Mesenchymal stem cell (in vitro differentiated cells and primary cell): ENCODE measurements at regions not wholly inside any gene's neighbourhood (a gene's known extent, or its start where the extent isn't known, plus 50 kb on each side); places are given as distances from the start of the nearest gene placed in this dataset.

Source experiments
- DNase-seq: peaks from one replicate; pipeline ENCODE4 v3.0.0-alpha.2; 2013
- H2AFZ ChIP-seq: one replicate; pipeline ENCODE4 v1.6.1; 2013; ENCODE audit warnings: low read depth, mild to moderate bottlenecking, control low read depth, inconsistent platforms, low read length, moderate library complexity
- H2AK5ac ChIP-seq: 2 replicates; pipeline ENCODE4 v1.6.1; 2013; ENCODE audit warnings: low read length, moderate library complexity, mild to moderate bottlenecking, inconsistent platforms; ENCODE audit not compliant: severe bottlenecking
- H2BK120ac ChIP-seq: one replicate; pipeline ENCODE4 v1.6.1; 2013; ENCODE audit warnings: low read depth, mild to moderate bottlenecking, inconsistent platforms, low read length, moderate library complexity
- H2BK12ac ChIP-seq, 2 experiments: one replicate each; pipeline ENCODE4 v1.6.1; 2013; ENCODE audit warnings: inconsistent platforms in 2 of 2, low read length in 2 of 2, mild to moderate bottlenecking in 2 of 2, moderate library complexity in 2 of 2, control low read depth in 1 of 2
- H2BK15ac ChIP-seq: one replicate; pipeline ENCODE4 v1.6.1; 2013; ENCODE audit warnings: mild to moderate bottlenecking, low read depth, inconsistent platforms; ENCODE audit not compliant: poor library complexity, severe bottlenecking
- H2BK5ac ChIP-seq: 2 replicates; pipeline ENCODE4 v1.6.1; 2013; ENCODE audit warnings: low read depth, mild to moderate bottlenecking, low read length, control low read depth, inconsistent platforms; ENCODE audit not compliant: poor library complexity, severe bottlenecking
- H3K14ac ChIP-seq, 2 experiments: one replicate each; pipeline ENCODE4 v1.6.1; 2013; ENCODE audit warnings: inconsistent platforms in 2 of 2, low read length in 2 of 2, control low read depth in 1 of 2, mild to moderate bottlenecking in 1 of 2, moderate library complexity in 1 of 2
- H3K18ac ChIP-seq, 2 experiments: one replicate each; pipeline ENCODE4 v1.6.1; 2013; ENCODE audit warnings: inconsistent platforms in 2 of 2, low read length in 2 of 2, control low read depth in 1 of 2, low read depth in 1 of 2, mild to moderate bottlenecking in 1 of 2
- H3K23ac ChIP-seq, 2 experiments: one replicate each; pipeline ENCODE4 v1.6.1; 2013; ENCODE audit warnings: inconsistent platforms in 2 of 2, low read length in 2 of 2, mild to moderate bottlenecking in 2 of 2, moderate library complexity in 2 of 2, control low read depth in 1 of 2
- H3K27ac ChIP-seq: 2 replicates; pipeline ENCODE4 v1.5.1; 2013; ENCODE audit warnings: mild to moderate bottlenecking, moderate library complexity, low read length, control low read depth, inconsistent platforms; ENCODE audit not compliant: poor library complexity, severe bottlenecking
- H3K27me3 ChIP-seq, 2 experiments: 2 replicates each; pipeline versions ENCODE4 v1.6.1 to v1.7.0; 2013; ENCODE audit warnings: low read length in 2 of 2, mild to moderate bottlenecking in 2 of 2, moderate library complexity in 2 of 2, control low read depth in 1 of 2, inconsistent platforms in 1 of 2; ENCODE audit not compliant: control insufficient read depth in 1 of 2, insufficient read depth in 1 of 2
- H3K36me3 ChIP-seq, 2 experiments: 2 replicates each; pipeline versions ENCODE4 v1.6.1 to v1.7.0; 2013; ENCODE audit warnings: low read length in 2 of 2, control low read depth in 1 of 2, inconsistent platforms in 1 of 2, low read depth in 1 of 2, mild to moderate bottlenecking in 1 of 2; ENCODE audit not compliant: insufficient read depth in 2 of 2, control insufficient read depth in 1 of 2
- H3K4ac ChIP-seq, 2 experiments: one replicate each; pipeline ENCODE4 v1.6.1; 2013; ENCODE audit warnings: inconsistent platforms in 2 of 2, low read length in 2 of 2, mild to moderate bottlenecking in 2 of 2, moderate library complexity in 2 of 2, control low read depth in 1 of 2, low read depth in 1 of 2
- H3K4me1 ChIP-seq: 2 replicates; pipeline ENCODE4 v1.6.1; 2013; ENCODE audit warnings: low read depth, low read length, control low read depth; ENCODE audit not compliant: control insufficient read depth, insufficient read depth
- H3K4me2 ChIP-seq: 2 replicates; pipeline ENCODE4 v1.6.1; 2013; ENCODE audit warnings: low read length, mild to moderate bottlenecking, inconsistent platforms; ENCODE audit not compliant: poor library complexity, severe bottlenecking
- H3K4me3 ChIP-seq, 2 experiments: 2 replicates each; pipeline versions ENCODE4 v1.5.1 to v1.7.0; 2013; ENCODE audit warnings: low read length in 2 of 2, mild to moderate bottlenecking in 2 of 2, control low read depth in 1 of 2, low read depth in 1 of 2; ENCODE audit not compliant: insufficient read depth in 1 of 2
- H3K79me1 ChIP-seq: replicated peaks from 2 replicates; pipeline ENCODE4 v1.6.1; 2013; ENCODE audit warnings: mild to moderate bottlenecking, control low read depth, low read length, inconsistent platforms; ENCODE audit not compliant: poor library complexity, severe bottlenecking
- H3K9ac ChIP-seq: 2 replicates; pipeline ENCODE4 v1.7.0; 2013; ENCODE audit warnings: mild to moderate bottlenecking, low read length, moderate library complexity
- H3K9me3 ChIP-seq: 2 replicates; pipeline ENCODE4 v1.7.0; 2013; ENCODE audit warnings: mild to moderate bottlenecking, low read length; ENCODE audit not compliant: control insufficient read depth
- H4K8ac ChIP-seq: one replicate; pipeline ENCODE4 v1.6.1; 2013; ENCODE audit warnings: inconsistent platforms, mild to moderate bottlenecking, low read length, moderate library complexity
- H4K91ac ChIP-seq: one replicate; pipeline ENCODE4 v1.6.1; 2013; ENCODE audit warnings: mild to moderate bottlenecking, low read length, inconsistent platforms
- WGBS: methylation state at CpG from one replicate; pipeline ENCODE4 v1.1.7; 2013; ENCODE audit warnings: mixed read lengths; 5-methylcytosine and 5-hydroxymethylcytosine counted together

- Histone ChIP-seq H3K4me2 (no peak overlapping the region), H3K27ac (no peak overlapping the region), H2BK15ac (no peak overlapping the region), H2BK5ac (no peak overlapping the region), H3K79me1 (no peaks in the 10 kb centered on the region), H3K9me3 (no peaks in the 10 kb centered on the region), H3K18ac (no peak overlapping the region), H4K8ac (no peak overlapping the region), H2AK5ac (no peak overlapping the region), H3K4ac (no peak overlapping the region), H4K91ac (no peak overlapping the region), H3K4me3 (no peak overlapping the region), H3K23ac (no peak overlapping the region), H2BK12ac (no peak overlapping the region), H2AFZ (no peak overlapping the region), H3K27me3 (no peaks in the 10 kb centered on the region), H3K36me3 (no peaks in the 10 kb centered on the region), H3K9ac (no peak overlapping the region), H3K4me1 (no peaks in the 10 kb centered on the region), H2BK120ac (no peak overlapping the region), H3K14ac (no peak overlapping the region)
- DNase-seq: no peak
- WGBS: 93% methylated on average over 3 of the region's 3 CpGs
Measured at GRCh38 chr4:125101719-125102118, 213.0 kb upstream of the FAT4 start.

DNA sequence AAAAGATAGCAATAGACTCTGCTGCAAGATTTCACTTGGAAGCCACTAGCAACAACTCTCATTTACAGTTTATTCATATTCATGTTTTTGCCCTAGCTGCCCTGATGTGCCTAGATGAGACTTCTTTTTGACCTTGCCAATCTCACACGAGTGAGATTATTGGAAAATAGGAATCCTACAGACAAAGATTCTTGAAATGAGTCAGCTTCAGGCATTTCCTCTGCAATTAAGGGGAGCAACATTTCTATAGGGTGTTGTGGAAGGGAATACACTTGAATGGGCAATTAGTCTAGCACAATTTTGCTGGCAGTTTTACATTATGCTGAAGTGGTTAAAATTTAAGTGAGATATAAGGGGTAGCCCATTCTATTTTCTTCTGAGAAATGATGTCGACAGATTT, 217.0 kb upstream of the FAT4 start:
- Histone ChIP-seq H3K4me3 (no peak overlapping the region), H3K27ac (no peak overlapping the region), H2BK12ac (no peak overlapping the region), H3K23ac (no peak overlapping the region), H3K4ac (no peak overlapping the region), H4K91ac (no peak overlapping the region), H4K8ac (no peak overlapping the region), H3K4me1 (no peaks in the 10 kb centered on the region), H3K4me2 (no peak overlapping the region), H3K27me3 (no peaks in the 10 kb centered on the region), H3K79me1 (no peaks in the 10 kb centered on the region), H3K9me3 (no peaks in the 10 kb centered on the region), H2BK15ac (no peak overlapping the region), H2BK5ac (no peak overlapping the region), H3K36me3 (no peaks in the 10 kb centered on the region), H2AFZ (no peak overlapping the region), H2AK5ac (no peak overlapping the region), H3K14ac (no peak overlapping the region), H2BK120ac (no peak overlapping the region), H3K18ac (no peak overlapping the region), H3K9ac (no peak overlapping the region)
- DNase-seq: no peak
- 0% methylated on average over 1 of the region's 2 CpGs for WGBS

- no peak overlapping the region for H3K14ac ChIP-seq
Measured at GRCh38 chr4:125096662-125097061, 218.1 kb upstream of the FAT4 start.

DNA sequence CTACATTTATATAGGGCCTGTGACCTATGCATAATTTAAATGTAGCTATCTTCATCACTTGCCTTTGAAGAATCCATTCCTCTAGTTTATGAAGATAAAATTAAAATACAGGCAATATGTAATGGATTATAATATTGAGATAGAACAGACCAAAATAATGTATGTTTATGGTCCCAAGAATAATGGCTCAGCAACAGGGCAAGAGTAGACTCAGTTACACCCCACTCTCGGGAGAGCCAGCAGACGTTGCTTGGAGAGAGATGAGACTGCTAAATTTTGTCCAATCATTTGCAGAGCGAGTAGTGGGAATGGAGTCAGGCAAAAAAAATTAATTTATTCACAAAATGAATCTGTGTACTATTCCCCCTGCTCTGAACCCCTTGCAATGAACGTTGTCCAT, 223.2 kb upstream of the FAT4 start:
- Histone ChIP-seq H3K36me3 (no peaks in the 10 kb centered on the region), H3K9me3 (no peaks in the 10 kb centered on the region), H3K27me3 (no peaks in the 10 kb centered on the region), H2BK120ac (no peak overlapping the region), H3K23ac (no peak overlapping the region), H3K27ac (no peak overlapping the region), H3K4me1 (no peaks in the 10 kb centered on the region), H2AFZ (no peak overlapping the region), H3K4me2 (no peak overlapping the region), H3K18ac (no peak overlapping the region), H2BK15ac (no peak overlapping the region), H3K79me1 (no peaks in the 10 kb centered on the region), H4K91ac (no peak overlapping the region), H4K8ac (no peak overlapping the region), H2BK12ac (no peak overlapping the region), H2AK5ac (no peak overlapping the region), H3K4ac (no peak overlapping the region), H2BK5ac (no peak overlapping the region), H3K9ac (no peak overlapping the region), H3K4me3 (no peak overlapping the region), H3K14ac (no peak overlapping the region)
- WGBS: 97% methylated on average over 3 of the region's 4 CpGs
- DNase-seq: no peak

More at GRCh38 chr4:125096662-125097061, 218.1 kb upstream of the FAT4 start:
- Histone ChIP-seq H3K4me1 (no peaks in the 10 kb centered on the region), H3K23ac (no peak overlapping the region), H3K9me3 (no peaks in the 10 kb centered on the region), H3K27ac (no peak overlapping the region), H3K4ac (no peak overlapping the region), H3K36me3 (no peaks in the 10 kb centered on the region), H4K8ac (no peak overlapping the region), H2BK12ac (no peak overlapping the region), H2BK5ac (no peak overlapping the region), H4K91ac (no peak overlapping the region), H2BK15ac (no peak overlapping the region), H3K79me1 (no peaks in the 10 kb centered on the region), H3K9ac (no peak overlapping the region), H3K4me3 (no peak overlapping the region), H2BK120ac (no peak overlapping the region), H3K4me2 (no peak overlapping the region), H3K27me3 (no peaks in the 10 kb centered on the region), H3K18ac (no peak overlapping the region), H2AK5ac (no peak overlapping the region), H2AFZ (no peak overlapping the region)
- no CpG with 5 or more reads among the region's 3 CpGs for WGBS
- no peak for DNase-seq
